PC-9 (cell line): ENCODE measurements at regions not wholly inside any gene's neighbourhood (a gene's known extent, or its start where the extent isn't known, plus 50 kb on each side); places are given as distances from the start of the nearest gene placed in this dataset.

Source experiments
- BruUV-seq: library from RNA; stranded (reverse); fragments of 400-500 nt; replicated peaks from 2 replicates; lab custom pipeline; 2021; lab: Mats Ljungman, UMichigan
- CTCF ChIA-PET: fragments of 300-600 bp; sonication (Branson Sonifier 250); formaldehyde crosslinking; loops from one replicate; lab custom pipeline; 2022; ENCODE audit warnings: antibody characterized with exemption; lab: Charles Lee
- POLR2A ChIA-PET: fragments of 300-600 bp; sonication (Branson Sonifier 250); formaldehyde crosslinking; loops from one replicate; lab custom pipeline; 2022; ENCODE audit warnings: antibody characterized with exemption; ENCODE audit not compliant: unreplicated experiment; lab: Charles Lee
- DNase-seq, 2 experiments: peaks; one replicate each; pipeline versions ENCODE4 v3.0.0 to v3.0.0-alpha.2; 2015 to 2022; ENCODE audit warnings: mixed read lengths in 1 of 2
- H2AFZ ChIP-seq: fragments of 200-600 bp; sonication (generic); 2 replicates; pipeline ENCODE4 v1.8.1; 2017; ENCODE audit warnings: antibody characterized with exemption
- H3F3A ChIP-seq: fragments of 200-600 bp; sonication (generic); 2 replicates; pipeline ENCODE4 v1.8.1; 2017; ENCODE audit warnings: antibody characterized with exemption, mild to moderate bottlenecking, low read depth; ENCODE audit not compliant: insufficient read depth
- H3K27ac ChIP-seq: fragments of 200-600 bp; sonication (generic); 2 replicates; pipeline ENCODE4 v1.6.1; 2016; ENCODE audit warnings: mixed run types
- H3K27me3 ChIP-seq: fragments of 200-600 bp; sonication (generic); 2 replicates; pipeline ENCODE4 v1.6.1; 2016; ENCODE audit warnings: low read depth, mixed run types; ENCODE audit not compliant: insufficient read depth
- H3K36me3 ChIP-seq: fragments of 200-600 bp; sonication (generic); 2 replicates; pipeline ENCODE4 v1.6.1; 2016; ENCODE audit warnings: low read depth, mixed run types
- H3K4me1 ChIP-seq: fragments of 200-600 bp; sonication (generic); replicated peaks from 2 replicates; pipeline ENCODE4 v1.6.1; 2016; ENCODE audit warnings: mixed run types; ENCODE audit not compliant: insufficient read depth
- H3K4me2 ChIP-seq: fragments of 200-600 bp; sonication (generic); 2 replicates; pipeline ENCODE4 v1.6.1; 2017; ENCODE audit warnings: mixed run types
- H3K4me3 ChIP-seq: fragments of 200-600 bp; sonication (generic); 2 replicates; pipeline ENCODE4 v1.6.1; 2016; ENCODE audit warnings: mixed run types
- H3K79me2 ChIP-seq: fragments of 200-600 bp; sonication (generic); 2 replicates; pipeline ENCODE4 v1.6.1; 2017; ENCODE audit warnings: low read depth, mixed run types
- H3K9me2 ChIP-seq: fragments of 200-600 bp; sonication (generic); 2 replicates; pipeline ENCODE4 v1.8.1; 2017; ENCODE audit warnings: mild to moderate bottlenecking; ENCODE audit not compliant: insufficient read depth
- H3K9me3 ChIP-seq: fragments of 200-600 bp; sonication (generic); 2 replicates; pipeline ENCODE4 v1.8.1; 2016; ENCODE audit warnings: low read depth; ENCODE audit not compliant: insufficient read depth
- H4K20me1 ChIP-seq: fragments of 200-600 bp; sonication (generic); 2 replicates; pipeline ENCODE4 v1.8.1; 2017; ENCODE audit not compliant: insufficient read depth
- CTCF ChIP-seq: fragments of 200-600 bp; sonication (generic); conservative IDR thresholded peaks from 2 replicates; pipeline ENCODE4 v1.6.1; 2017; ENCODE audit warnings: mixed run types, antibody characterized with exemption, mild to moderate bottlenecking, moderate library complexity
- EZH2 ChIP-seq: fragments of 200-600 bp; sonication (generic); IDR thresholded peaks from 2 replicates; pipeline ENCODE4 v1.8.0; 2017; ENCODE audit warnings: antibody characterized with exemption, low read depth
- intact Hi-C: fragments of 100-400 bp; cut with micrococcal nuclease; formaldehyde crosslinking; loops from one replicate; pipeline ENCODE4 v1.10.0; 2022; ENCODE audit not compliant: unreplicated experiment

DNA sequence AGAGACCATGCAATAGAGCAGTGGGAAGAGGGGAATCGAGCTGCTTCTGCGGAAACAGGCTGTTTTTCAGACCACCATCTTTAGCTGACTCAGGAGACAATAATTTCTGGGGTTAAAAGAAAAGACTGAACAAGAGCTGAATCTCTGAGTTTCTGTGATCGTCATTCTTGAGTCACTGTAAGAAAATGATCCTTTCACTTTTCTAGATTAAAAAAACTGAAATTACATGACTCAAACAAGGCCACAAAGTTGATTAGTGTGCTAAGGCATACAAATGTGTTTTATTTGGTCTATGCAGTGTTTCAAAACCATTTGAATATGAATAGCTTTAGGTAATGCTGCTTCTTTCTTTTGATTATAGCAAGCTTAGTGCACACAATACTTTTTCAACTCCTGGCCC, 194.4 kb upstream of the RPL34 start:
- Histone ChIP-seq H3K4me1 (no peaks in the 10 kb centered on the region), H2AFZ (no peak overlapping the region), H3K4me3 (no peak overlapping the region), H4K20me1 (no peaks in the 10 kb centered on the region), H3K79me2 (no peaks in the 10 kb centered on the region), H3F3A (no peaks in the 10 kb centered on the region), H3K4me2 (no peak overlapping the region), H3K27ac (no peak overlapping the region), H3K36me3 (no peaks in the 10 kb centered on the region), H3K27me3 (no peaks in the 10 kb centered on the region), H3K9me3 (no peaks in the 10 kb centered on the region), H3K9me2 (no peaks in the 10 kb centered on the region)
- no peak for DNase-seq
- intact Hi-C loops, result no loop called here
- ChIA-PET CTCF (no interaction called here), POLR2A (no interaction called here)
- TF ChIP-seq CTCF (no peak), EZH2 (no peak)
- BruUV-seq, result no TSS peak

GRCh38 chr4:108417923-108418322, 202.5 kb upstream of the RPL34 start:
- no peak for DNase-seq
- ChIA-PET CTCF (no interaction called here), POLR2A (no interaction called here)
- H3K36me3 ChIP-seq, result no peaks in the 10 kb centered on the region
- H3K4me1 ChIP-seq, result no peaks in the 10 kb centered on the region
- H3K9me2 ChIP-seq, result no peaks in the 10 kb centered on the region
- TF ChIP-seq CTCF, result no peak
- no peak overlapping the region for H2AFZ ChIP-seq
- no peaks in the 10 kb centered on the region for H3K9me3 ChIP-seq
- H4K20me1 ChIP-seq, result no peaks in the 10 kb centered on the region
- intact Hi-C loops, result no loop called here
- H3F3A ChIP-seq, result no peaks in the 10 kb centered on the region
- H3K4me3 ChIP-seq, result no peak overlapping the region
- no TSS peak for BruUV-seq
- H3K27me3 ChIP-seq, result no peaks in the 10 kb centered on the region
- H3K4me2 ChIP-seq, result no peak overlapping the region
- no peak overlapping the region for H3K27ac ChIP-seq
- no peaks in the 10 kb centered on the region for H3K79me2 ChIP-seq

DNA sequence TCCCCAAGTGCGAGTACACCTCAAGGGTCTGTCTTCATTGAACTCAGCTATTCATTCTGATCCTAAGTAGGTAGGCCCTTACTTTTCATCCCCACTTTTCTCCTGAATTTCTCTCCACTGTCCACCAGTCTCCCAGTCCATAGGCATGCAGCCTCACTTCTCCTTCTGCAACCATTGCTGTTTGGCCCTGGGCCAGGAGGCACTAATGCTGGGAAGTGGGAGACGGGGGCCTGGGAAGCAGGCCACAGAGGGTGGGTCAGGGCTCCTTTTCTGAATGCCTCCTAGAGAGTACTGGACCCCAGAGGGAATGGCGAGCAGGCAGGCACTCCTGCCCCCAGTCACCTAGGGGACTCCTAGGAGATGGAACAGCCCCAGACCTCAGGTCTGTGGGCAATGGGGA, 203.5 kb upstream of the RPL34 start:
- H3K9me2 ChIP-seq, result no peaks in the 10 kb centered on the region
- no peaks in the 10 kb centered on the region for H3K4me1 ChIP-seq
- BruUV-seq, result no TSS peak
- ChIA-PET CTCF (no interaction called here), POLR2A (no interaction called here)
- intact Hi-C loops, result no loop called here
- no peaks in the 10 kb centered on the region for H3K9me3 ChIP-seq
- H3K4me2 ChIP-seq, result no peak overlapping the region
- H4K20me1 ChIP-seq, result no peaks in the 10 kb centered on the region
- DNase-seq, result no peak
- no peaks in the 10 kb centered on the region for H3K27me3 ChIP-seq
- TF ChIP-seq EZH2 (no peak), CTCF (no peak)
- no peak overlapping the region for H3K27ac ChIP-seq
- H2AFZ ChIP-seq, result no peak overlapping the region
- H3K36me3 ChIP-seq, result no peaks in the 10 kb centered on the region
- no peaks in the 10 kb centered on the region for H3K79me2 ChIP-seq
- H3K4me3 ChIP-seq, result no peak overlapping the region
- no peaks in the 10 kb centered on the region for H3F3A ChIP-seq
